ENCODE measurements at regions not wholly inside any gene's neighbourhood (a gene's known extent, or its start where the extent isn't known, plus 50 kb on each side); places are given as distances from the start of the nearest gene placed in this dataset.
"Not testable (repeated sequence)": the region's sequence is repeated elsewhere in the genome, so short reads cannot be mapped to it uniquely, and the experiment has no call there.

DNA sequence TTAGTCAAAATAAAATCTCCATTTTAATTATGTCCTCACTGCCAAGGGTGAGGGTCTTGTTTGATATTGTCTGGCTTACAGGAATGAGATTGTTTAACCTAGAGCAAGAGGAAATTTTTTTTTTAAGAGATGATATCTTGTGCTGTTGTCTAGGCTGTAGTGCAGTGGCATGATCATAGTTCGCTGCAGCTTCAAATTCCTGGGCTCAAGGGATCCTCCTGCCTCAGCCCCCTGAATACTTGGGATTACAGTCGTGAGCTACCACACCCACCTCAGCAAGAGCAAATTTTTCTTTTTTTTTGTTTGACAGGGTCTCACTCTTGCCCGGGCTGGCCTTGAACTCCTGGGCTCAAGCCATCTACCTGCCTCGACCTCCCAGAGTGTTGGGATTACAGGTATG is 84.6 kb downstream of the DISP1 start:
- Histone ChIP-seq H3K27me3 (ENCODE audit: control insufficient read depth in 4 of 4, insufficient read depth in 4 of 4, low read length in 3 of 4) (no peaks in the 10 kb centered on the region), H3K27ac (ENCODE audit: low read depth in 1 of 2, low read length in 2 of 2) (no peak overlapping the region), H3K36me3 (ENCODE audit: control insufficient read depth in 4 of 4, insufficient read depth in 3 of 4, low read depth in 1 of 4, low read length in 3 of 4) (no peaks in the 10 kb centered on the region), H3K9me3 (ENCODE audit: control insufficient read depth in 4 of 4, low read length in 3 of 4) (no peaks in the 10 kb centered on the region), H3K4me3 (ENCODE audit: low read depth in 1 of 3, low read length in 3 of 3) (no peak overlapping the region), H3K9ac (ENCODE audit: low read depth in 1 of 2, low read length in 2 of 2) (no peak overlapping the region), H3K4me1 (ENCODE audit: control insufficient read depth in 4 of 4, insufficient read depth in 4 of 4, low read length in 3 of 4) (no peaks in the 10 kb centered on the region)
- no peak for TF ChIP-seq FOXA1 (IDR thresholded peaks at IDR 0.05)
- TF ChIP-seq FOXA2 (IDR thresholded peaks at IDR 0.05): no peak
- 92% methylated on average over 4 of the region's 4 CpGs for WGBS
- DNase-seq (ENCODE audit: low spot score): no peak

DNA sequence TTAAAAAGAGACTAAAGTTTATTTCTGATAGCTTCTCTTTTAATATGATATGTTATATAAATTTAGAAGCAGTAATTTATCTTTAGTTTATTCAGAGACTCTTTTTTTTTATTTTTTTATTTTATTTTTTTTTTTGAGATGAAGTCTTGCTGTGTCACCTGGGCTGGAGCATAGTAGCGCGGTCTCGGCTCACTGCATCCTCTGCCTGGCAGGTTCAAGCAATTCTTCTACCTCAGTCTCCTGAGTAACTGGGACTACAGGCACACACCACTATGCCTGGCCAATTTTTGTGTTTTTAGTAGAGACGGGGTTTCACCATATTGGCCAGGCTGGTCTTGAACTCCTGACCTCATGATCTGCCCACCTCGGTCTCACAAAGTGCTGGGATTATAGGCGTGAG is 89.6 kb downstream of the DISP1 start:
- Histone ChIP-seq H3K9ac (ENCODE audit: low read depth in 1 of 2, low read length in 2 of 2) (no peak overlapping the region), H3K4me3 (ENCODE audit: low read depth in 1 of 3, low read length in 3 of 3) (no peak overlapping the region), H3K9me3 (ENCODE audit: control insufficient read depth in 4 of 4, low read length in 3 of 4) (no peaks in the 10 kb centered on the region), H3K27me3 (ENCODE audit: control insufficient read depth in 4 of 4, insufficient read depth in 4 of 4, low read length in 3 of 4) (no peaks in the 10 kb centered on the region), H3K4me1 (ENCODE audit: control insufficient read depth in 4 of 4, insufficient read depth in 4 of 4, low read length in 3 of 4) (no peaks in the 10 kb centered on the region), H3K27ac (ENCODE audit: low read depth in 1 of 2, low read length in 2 of 2) (no peak overlapping the region), H3K36me3 (ENCODE audit: control insufficient read depth in 4 of 4, insufficient read depth in 3 of 4, low read depth in 1 of 4, low read length in 3 of 4) (no peaks in the 10 kb centered on the region)
- TF ChIP-seq HNF4A (conservative IDR thresholded peaks at IDR 0.05): no peak
- TF ChIP-seq, protein P1, sequence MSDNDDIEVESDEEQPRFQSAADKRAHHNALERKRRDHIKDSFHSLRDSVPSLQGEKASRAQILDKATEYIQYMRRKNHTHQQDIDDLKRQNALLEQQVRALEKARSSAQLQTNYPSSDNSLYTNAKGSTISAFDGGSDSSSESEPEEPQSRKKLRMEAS (IDR thresholded peaks at IDR 0.05): no peak
- no peak for TF ChIP-seq FOXA2 (IDR thresholded peaks at IDR 0.05)
- no peak for TF ChIP-seq YY1 (IDR thresholded peaks at IDR 0.05)
- TF ChIP-seq SP1 (IDR thresholded peaks at IDR 0.05): no peak
- WGBS: 99% methylated on average over 6 of the region's 6 CpGs
- no peak for DNase-seq (ENCODE audit: low spot score)

DNA sequence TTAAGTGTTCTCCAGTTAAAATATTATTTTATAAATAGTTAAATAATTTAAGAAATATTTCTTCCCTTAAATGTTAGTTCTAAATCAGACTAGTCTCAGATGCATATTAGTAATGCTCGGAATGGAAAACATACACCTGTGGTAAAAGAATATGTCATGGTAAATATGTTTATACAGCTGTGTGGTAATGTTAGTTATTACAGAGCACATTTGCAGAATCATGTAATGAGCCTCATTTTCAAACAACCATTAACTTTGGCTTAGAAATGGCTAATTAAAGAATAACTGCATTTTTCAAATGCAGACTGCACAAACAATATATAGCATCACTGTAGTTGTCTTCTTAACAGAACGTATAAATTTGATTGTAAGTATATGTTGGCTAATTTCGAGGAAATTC is 90.3 kb downstream of the DISP1 start:
- 95% methylated on average over 3 of the region's 3 CpGs for WGBS
- Histone ChIP-seq H3K9me3 (ENCODE audit: control insufficient read depth in 4 of 4, low read length in 3 of 4) (no peaks in the 10 kb centered on the region), H3K9ac (ENCODE audit: low read depth in 1 of 2, low read length in 2 of 2) (no peak overlapping the region), H3K4me1 (ENCODE audit: control insufficient read depth in 4 of 4, insufficient read depth in 4 of 4, low read length in 3 of 4) (no peaks in the 10 kb centered on the region), H3K27me3 (ENCODE audit: control insufficient read depth in 4 of 4, insufficient read depth in 4 of 4, low read length in 3 of 4) (no peaks in the 10 kb centered on the region), H3K27ac (ENCODE audit: low read depth in 1 of 2, low read length in 2 of 2) (no peak overlapping the region), H3K4me3 (ENCODE audit: low read depth in 1 of 3, low read length in 3 of 3) (no peak overlapping the region), H3K36me3 (ENCODE audit: control insufficient read depth in 4 of 4, insufficient read depth in 3 of 4, low read depth in 1 of 4, low read length in 3 of 4) (no peaks in the 10 kb centered on the region)
- TF ChIP-seq RAD21 (IDR thresholded peaks at IDR 0.05): no peak
- TF ChIP-seq EGR1 (IDR thresholded peaks at IDR 0.05; ENCODE audit: low read depth in 2 of 2): no peak
- no peak for TF ChIP-seq RXRA (IDR thresholded peaks at IDR 0.05)
- TF ChIP-seq SP1 (IDR thresholded peaks at IDR 0.05): no peak
- TF ChIP-seq, protein P2, sequence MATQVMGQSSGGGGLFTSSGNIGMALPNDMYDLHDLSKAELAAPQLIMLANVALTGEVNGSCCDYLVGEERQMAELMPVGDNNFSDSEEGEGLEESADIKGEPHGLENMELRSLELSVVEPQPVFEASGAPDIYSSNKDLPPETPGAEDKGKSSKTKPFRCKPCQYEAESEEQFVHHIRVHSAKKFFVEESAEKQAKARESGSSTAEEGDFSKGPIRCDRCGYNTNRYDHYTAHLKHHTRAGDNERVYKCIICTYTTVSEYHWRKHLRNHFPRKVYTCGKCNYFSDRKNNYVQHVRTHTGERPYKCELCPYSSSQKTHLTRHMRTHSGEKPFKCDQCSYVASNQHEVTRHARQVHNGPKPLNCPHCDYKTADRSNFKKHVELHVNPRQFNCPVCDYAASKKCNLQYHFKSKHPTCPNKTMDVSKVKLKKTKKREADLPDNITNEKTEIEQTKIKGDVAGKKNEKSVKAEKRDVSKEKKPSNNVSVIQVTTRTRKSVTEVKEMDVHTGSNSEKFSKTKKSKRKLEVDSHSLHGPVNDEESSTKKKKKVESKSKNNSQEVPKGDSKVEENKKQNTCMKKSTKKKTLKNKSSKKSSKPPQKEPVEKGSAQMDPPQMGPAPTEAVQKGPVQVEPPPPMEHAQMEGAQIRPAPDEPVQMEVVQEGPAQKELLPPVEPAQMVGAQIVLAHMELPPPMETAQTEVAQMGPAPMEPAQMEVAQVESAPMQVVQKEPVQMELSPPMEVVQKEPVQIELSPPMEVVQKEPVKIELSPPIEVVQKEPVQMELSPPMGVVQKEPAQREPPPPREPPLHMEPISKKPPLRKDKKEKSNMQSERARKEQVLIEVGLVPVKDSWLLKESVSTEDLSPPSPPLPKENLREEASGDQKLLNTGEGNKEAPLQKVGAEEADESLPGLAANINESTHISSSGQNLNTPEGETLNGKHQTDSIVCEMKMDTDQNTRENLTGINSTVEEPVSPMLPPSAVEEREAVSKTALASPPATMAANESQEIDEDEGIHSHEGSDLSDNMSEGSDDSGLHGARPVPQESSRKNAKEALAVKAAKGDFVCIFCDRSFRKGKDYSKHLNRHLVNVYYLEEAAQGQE (IDR thresholded peaks at IDR 0.05): no peak
- TF ChIP-seq, protein P3, sequence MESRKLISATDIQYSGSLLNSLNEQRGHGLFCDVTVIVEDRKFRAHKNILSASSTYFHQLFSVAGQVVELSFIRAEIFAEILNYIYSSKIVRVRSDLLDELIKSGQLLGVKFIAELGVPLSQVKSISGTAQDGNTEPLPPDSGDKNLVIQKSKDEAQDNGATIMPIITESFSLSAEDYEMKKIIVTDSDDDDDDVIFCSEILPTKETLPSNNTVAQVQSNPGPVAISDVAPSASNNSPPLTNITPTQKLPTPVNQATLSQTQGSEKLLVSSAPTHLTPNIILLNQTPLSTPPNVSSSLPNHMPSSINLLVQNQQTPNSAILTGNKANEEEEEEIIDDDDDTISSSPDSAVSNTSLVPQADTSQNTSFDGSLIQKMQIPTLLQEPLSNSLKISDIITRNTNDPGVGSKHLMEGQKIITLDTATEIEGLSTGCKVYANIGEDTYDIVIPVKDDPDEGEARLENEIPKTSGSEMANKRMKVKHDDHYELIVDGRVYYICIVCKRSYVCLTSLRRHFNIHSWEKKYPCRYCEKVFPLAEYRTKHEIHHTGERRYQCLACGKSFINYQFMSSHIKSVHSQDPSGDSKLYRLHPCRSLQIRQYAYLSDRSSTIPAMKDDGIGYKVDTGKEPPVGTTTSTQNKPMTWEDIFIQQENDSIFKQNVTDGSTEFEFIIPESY (IDR thresholded peaks at IDR 0.05): no peak
- TF ChIP-seq HNF4G (IDR thresholded peaks at IDR 0.05): no peak
- no peak for TF ChIP-seq FOXA1 (IDR thresholded peaks at IDR 0.05)
- no peak for TF ChIP-seq YY1 (IDR thresholded peaks at IDR 0.05)
- TF ChIP-seq, protein P4, sequence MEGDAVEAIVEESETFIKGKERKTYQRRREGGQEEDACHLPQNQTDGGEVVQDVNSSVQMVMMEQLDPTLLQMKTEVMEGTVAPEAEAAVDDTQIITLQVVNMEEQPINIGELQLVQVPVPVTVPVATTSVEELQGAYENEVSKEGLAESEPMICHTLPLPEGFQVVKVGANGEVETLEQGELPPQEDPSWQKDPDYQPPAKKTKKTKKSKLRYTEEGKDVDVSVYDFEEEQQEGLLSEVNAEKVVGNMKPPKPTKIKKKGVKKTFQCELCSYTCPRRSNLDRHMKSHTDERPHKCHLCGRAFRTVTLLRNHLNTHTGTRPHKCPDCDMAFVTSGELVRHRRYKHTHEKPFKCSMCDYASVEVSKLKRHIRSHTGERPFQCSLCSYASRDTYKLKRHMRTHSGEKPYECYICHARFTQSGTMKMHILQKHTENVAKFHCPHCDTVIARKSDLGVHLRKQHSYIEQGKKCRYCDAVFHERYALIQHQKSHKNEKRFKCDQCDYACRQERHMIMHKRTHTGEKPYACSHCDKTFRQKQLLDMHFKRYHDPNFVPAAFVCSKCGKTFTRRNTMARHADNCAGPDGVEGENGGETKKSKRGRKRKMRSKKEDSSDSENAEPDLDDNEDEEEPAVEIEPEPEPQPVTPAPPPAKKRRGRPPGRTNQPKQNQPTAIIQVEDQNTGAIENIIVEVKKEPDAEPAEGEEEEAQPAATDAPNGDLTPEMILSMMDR (IDR thresholded peaks at IDR 0.05; ENCODE audit: low read depth, low read length, missing input control): no peak
- TF ChIP-seq, protein P5, sequence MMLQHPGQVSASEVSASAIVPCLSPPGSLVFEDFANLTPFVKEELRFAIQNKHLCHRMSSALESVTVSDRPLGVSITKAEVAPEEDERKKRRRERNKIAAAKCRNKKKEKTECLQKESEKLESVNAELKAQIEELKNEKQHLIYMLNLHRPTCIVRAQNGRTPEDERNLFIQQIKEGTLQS (IDR thresholded peaks at IDR 0.05): no peak
- TF ChIP-seq HNF4A (conservative IDR thresholded peaks at IDR 0.05): no peak
- TF ChIP-seq GABPA (IDR thresholded peaks at IDR 0.05 in 1 of 2, conservative IDR thresholded peaks at IDR 0.05 in 1 of 2): no peak
- DNase-seq (ENCODE audit: low spot score): no peak

DNA sequence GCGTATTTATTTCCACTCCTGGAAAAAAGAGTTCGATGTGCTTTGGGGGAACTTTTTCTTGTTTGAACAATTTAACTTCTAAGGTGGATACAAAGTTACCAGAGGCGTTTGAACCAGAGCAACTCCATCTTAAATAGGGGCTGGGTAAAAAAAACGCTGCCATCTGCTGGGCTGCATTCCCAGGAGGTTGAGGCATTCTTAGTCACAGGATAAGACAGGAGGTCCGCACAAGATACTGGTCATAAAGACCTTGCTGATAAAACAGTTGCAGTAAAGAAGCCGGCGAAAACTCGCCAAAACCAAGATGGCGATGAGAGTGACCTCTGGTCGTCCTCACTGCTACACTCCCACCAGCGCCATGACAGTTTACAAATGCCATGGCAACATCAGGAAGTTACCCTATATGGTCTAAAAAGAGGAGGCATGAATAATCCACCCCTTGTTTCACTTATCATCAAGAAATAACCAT is 91.5 kb downstream of the DISP1 start:
- H3K36me3 ChIP-seq (ENCODE audit: control insufficient read depth in 4 of 4, insufficient read depth in 3 of 4, low read depth in 1 of 4, low read length in 3 of 4); H3K27ac ChIP-seq (ENCODE audit: low read depth in 1 of 2, low read length in 2 of 2); H3K9ac ChIP-seq (ENCODE audit: low read depth in 1 of 2, low read length in 2 of 2); DNase-seq (ENCODE audit: low spot score); H3K27me3 ChIP-seq (ENCODE audit: control insufficient read depth in 4 of 4, insufficient read depth in 4 of 4, low read length in 3 of 4); H3K9me3 ChIP-seq (ENCODE audit: control insufficient read depth in 4 of 4, low read length in 3 of 4); H3K4me3 ChIP-seq (ENCODE audit: low read depth in 1 of 3, low read length in 3 of 3); H3K4me1 ChIP-seq (ENCODE audit: control insufficient read depth in 4 of 4, insufficient read depth in 4 of 4, low read length in 3 of 4): not testable (repeated sequence)
- 95% methylated on average over 11 of the region's 11 CpGs for WGBS
